ENCODE measurements at regions not wholly inside any gene's neighbourhood (a gene's known extent, or its start where the extent isn't known, plus 50 kb on each side); places are given as distances from the start of the nearest gene placed in this dataset.
A peak's percentile ranks its signal among the peaks of the same experiment; 100 is the strongest.
"Not testable (repeated sequence)": the region's sequence is repeated elsewhere in the genome, so short reads cannot be mapped to it uniquely, and the experiment has no call there.

- TF ChIP-seq GATA1 (IDR thresholded peaks at IDR 0.05; ENCODE audit: low read depth, low read length) (no peak), POLR2A (IDR thresholded peaks at IDR 0.05; ENCODE audit: low read length) (no peak)
- peak; percentile 60 to 72 for DNase-seq
These were observed 324.5 kb downstream of the TBL1XR1 start for GRCh38 chr3:176872771-176873209.

- no peak for TF ChIP-seq POLR2A (IDR thresholded peaks at IDR 0.05; ENCODE audit: low read length)
- DNase-seq: no peak
These were observed 326.8 kb downstream of the TBL1XR1 start for GRCh38 chr3:176870451-176870850.

GRCh38 chr3:176867681-176868663 is 329.3 kb downstream of the TBL1XR1 start:
- DNase-seq: no peak
- TF ChIP-seq POLR2A (IDR thresholded peaks at IDR 0.05; ENCODE audit: low read length) (no peak), GATA1 (IDR thresholded peaks at IDR 0.05; ENCODE audit: low read depth, low read length) (no peak)

GRCh38 chr3:176861137-176861536 is 336.1 kb downstream of the TBL1XR1 start:
- TF ChIP-seq POLR2A (IDR thresholded peaks at IDR 0.05; ENCODE audit: low read length): no peak
- no peak for TF ChIP-seq GATA1 (IDR thresholded peaks at IDR 0.05; ENCODE audit: low read depth, low read length)
- DNase-seq: no peak

- no peak for TF ChIP-seq GATA1 (IDR thresholded peaks at IDR 0.05; ENCODE audit: low read depth, low read length)
- TF ChIP-seq POLR2A (IDR thresholded peaks at IDR 0.05; ENCODE audit: low read length): no peak
- DNase-seq: no peak
These were observed 340.6 kb downstream of the TBL1XR1 start for GRCh38 chr3:176856721-176857120.

GRCh38 chr3:176855901-176856486 is 341.3 kb downstream of the TBL1XR1 start:
- no peak for DNase-seq
- TF ChIP-seq POLR2A (IDR thresholded peaks at IDR 0.05; ENCODE audit: low read length) (no peak), GATA1 (IDR thresholded peaks at IDR 0.05; ENCODE audit: low read depth, low read length) (no peak)

- TF ChIP-seq GATA1 (IDR thresholded peaks at IDR 0.05; ENCODE audit: low read depth, low read length) (no peak), POLR2A (IDR thresholded peaks at IDR 0.05; ENCODE audit: low read length) (no peak)
- no peak for DNase-seq
These were observed 342.1 kb downstream of the TBL1XR1 start for GRCh38 chr3:176855213-176855612.

GRCh38 chr3:176850498-176850897 is 346.8 kb downstream of the TBL1XR1 start:
- no peak for DNase-seq
- TF ChIP-seq GATA1 (IDR thresholded peaks at IDR 0.05; ENCODE audit: low read depth, low read length) (no peak), POLR2A (IDR thresholded peaks at IDR 0.05; ENCODE audit: low read length) (no peak)

- TF ChIP-seq GATA1 (IDR thresholded peaks at IDR 0.05; ENCODE audit: low read depth, low read length) (no peak), POLR2A (IDR thresholded peaks at IDR 0.05; ENCODE audit: low read length) (no peak)
- DNase-seq: no peak
These were observed 348.7 kb downstream of the TBL1XR1 start for GRCh38 chr3:176848431-176849214.

- DNase-seq: no peak
- no peak for TF ChIP-seq GATA1 (IDR thresholded peaks at IDR 0.05; ENCODE audit: low read depth, low read length)
- no peak for TF ChIP-seq POLR2A (IDR thresholded peaks at IDR 0.05; ENCODE audit: low read length)
These were observed 354.4 kb downstream of the TBL1XR1 start for GRCh38 chr3:176842914-176843313.

- DNase-seq: no peak
These were observed 356.5 kb downstream of the TBL1XR1 start for GRCh38 chr3:176840641-176841286.

GRCh38 chr3:176839901-176840300 is 357.4 kb downstream of the TBL1XR1 start:
- no peak for DNase-seq
- TF ChIP-seq GATA1 (IDR thresholded peaks at IDR 0.05; ENCODE audit: low read depth, low read length) (no peak), POLR2A (IDR thresholded peaks at IDR 0.05; ENCODE audit: low read length) (no peak)

More at GRCh38 chr3:176840641-176841286, 356.5 kb downstream of the TBL1XR1 start:
- TF ChIP-seq POLR2A (IDR thresholded peaks at IDR 0.05; ENCODE audit: low read length): no peak
- TF ChIP-seq GATA1 (IDR thresholded peaks at IDR 0.05; ENCODE audit: low read depth, low read length): no peak

GRCh38 chr3:176839466-176839865 is 357.8 kb downstream of the TBL1XR1 start:
- DNase-seq: no peak
- no peak for TF ChIP-seq POLR2A (IDR thresholded peaks at IDR 0.05; ENCODE audit: low read length)
- no peak for TF ChIP-seq GATA1 (IDR thresholded peaks at IDR 0.05; ENCODE audit: low read depth, low read length)

GRCh38 chr3:176827244-176827643 is 370.0 kb downstream of the TBL1XR1 start:
- DNase-seq: not testable (repeated sequence)

All from erythroblast (primary cell).